ENCODE measurements at regions not wholly inside any gene's neighbourhood (a gene's known extent, or its start where the extent isn't known, plus 50 kb on each side); places are given as distances from the start of the nearest gene placed in this dataset.

- Histone ChIP-seq H3K36me3 (no peaks in the 10 kb centered on the region), H3K4me1 (no peaks in the 10 kb centered on the region), H3K27ac (no peak overlapping the region), H3K9me3 (no peaks in the 10 kb centered on the region), H3K4me3 (no peak overlapping the region), H3K27me3 (no peaks in the 10 kb centered on the region)
- WGBS = 81% methylated on average over 10 of the region's 10 CpGs
- TF ChIP-seq, protein P1, sequence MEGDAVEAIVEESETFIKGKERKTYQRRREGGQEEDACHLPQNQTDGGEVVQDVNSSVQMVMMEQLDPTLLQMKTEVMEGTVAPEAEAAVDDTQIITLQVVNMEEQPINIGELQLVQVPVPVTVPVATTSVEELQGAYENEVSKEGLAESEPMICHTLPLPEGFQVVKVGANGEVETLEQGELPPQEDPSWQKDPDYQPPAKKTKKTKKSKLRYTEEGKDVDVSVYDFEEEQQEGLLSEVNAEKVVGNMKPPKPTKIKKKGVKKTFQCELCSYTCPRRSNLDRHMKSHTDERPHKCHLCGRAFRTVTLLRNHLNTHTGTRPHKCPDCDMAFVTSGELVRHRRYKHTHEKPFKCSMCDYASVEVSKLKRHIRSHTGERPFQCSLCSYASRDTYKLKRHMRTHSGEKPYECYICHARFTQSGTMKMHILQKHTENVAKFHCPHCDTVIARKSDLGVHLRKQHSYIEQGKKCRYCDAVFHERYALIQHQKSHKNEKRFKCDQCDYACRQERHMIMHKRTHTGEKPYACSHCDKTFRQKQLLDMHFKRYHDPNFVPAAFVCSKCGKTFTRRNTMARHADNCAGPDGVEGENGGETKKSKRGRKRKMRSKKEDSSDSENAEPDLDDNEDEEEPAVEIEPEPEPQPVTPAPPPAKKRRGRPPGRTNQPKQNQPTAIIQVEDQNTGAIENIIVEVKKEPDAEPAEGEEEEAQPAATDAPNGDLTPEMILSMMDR (IDR thresholded peaks at IDR 0.05) = no peak
- TF ChIP-seq POLR2AphosphoS5 (IDR thresholded peaks at IDR 0.05) (no peak), POLR2A (IDR thresholded peaks at IDR 0.05) (no peak), EP300 (IDR thresholded peaks at IDR 0.05) (no peak)
- DNase-seq (ENCODE audit: low spot score in 2 of 2) = no peak
These were observed 380.2 kb upstream of the ZFHX3 start for GRCh38 chr16:73428121-73428520.

GRCh38 chr16:73427164-73427563 lies 379.2 kb upstream of the ZFHX3 start:
- Histone ChIP-seq H3K9me3 (no peaks in the 10 kb centered on the region), H3K36me3 (no peaks in the 10 kb centered on the region), H3K27ac (no peak overlapping the region), H3K4me1 (no peaks in the 10 kb centered on the region), H3K4me3 (no peak overlapping the region), H3K27me3 (no peaks in the 10 kb centered on the region)
- no peak for DNase-seq (ENCODE audit: low spot score in 2 of 2)
- TF ChIP-seq POLR2AphosphoS5 (IDR thresholded peaks at IDR 0.05) (no peak), EP300 (IDR thresholded peaks at IDR 0.05) (no peak), POLR2A (IDR thresholded peaks at IDR 0.05) (no peak)
- TF ChIP-seq, protein P1 (IDR thresholded peaks at IDR 0.05) = no peak
- WGBS = 95% methylated on average over 3 of the region's 3 CpGs

DNA sequence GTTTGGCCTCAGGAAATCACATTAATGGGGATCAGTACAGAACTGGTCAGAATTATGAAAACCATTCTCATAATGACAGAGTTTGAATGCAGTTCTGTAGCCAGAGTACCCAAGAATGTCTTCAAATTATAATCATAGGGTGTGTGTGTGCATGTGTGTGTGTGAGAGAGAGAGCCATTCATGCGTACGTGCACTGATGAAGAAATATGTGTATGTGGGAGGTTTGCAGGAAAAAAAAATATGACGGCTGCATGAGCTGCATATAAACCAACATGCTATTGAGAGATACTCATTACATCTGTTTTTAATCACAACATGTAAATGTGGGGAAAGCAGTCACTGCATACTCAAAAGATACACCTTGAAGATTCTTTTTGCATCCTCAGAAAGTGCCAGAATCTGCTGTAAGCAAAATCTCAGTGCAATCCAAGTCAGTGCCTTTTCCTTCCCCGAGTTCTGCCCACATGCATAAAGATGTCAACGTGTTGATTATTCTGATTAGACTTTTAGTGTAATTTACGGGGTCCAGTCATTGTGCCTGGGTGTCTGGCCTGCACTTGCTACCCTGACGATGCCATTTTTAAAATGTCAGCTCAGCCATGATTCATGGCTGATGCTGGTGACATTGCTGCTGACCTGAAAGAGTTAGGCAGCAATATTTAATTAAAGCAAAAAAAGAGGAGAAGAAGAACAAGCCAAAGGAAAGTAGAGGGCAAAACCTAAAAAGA lies 378.7 kb upstream of the ZFHX3 start:
- DNase-seq (ENCODE audit: low spot score in 2 of 2) = no peak
- Histone ChIP-seq H3K36me3 (no peaks in the 10 kb centered on the region), H3K27ac (no peak overlapping the region), H3K9me3 (no peaks in the 10 kb centered on the region), H3K4me3 (no peak overlapping the region), H3K27me3 (no peaks in the 10 kb centered on the region), H3K4me1 (no peaks in the 10 kb centered on the region)
- 46% methylated on average over 7 of the region's 7 CpGs for WGBS
- TF ChIP-seq, protein P1 (IDR thresholded peaks at IDR 0.05) = no peak
- TF ChIP-seq POLR2AphosphoS5 (IDR thresholded peaks at IDR 0.05) = no peak

DNA sequence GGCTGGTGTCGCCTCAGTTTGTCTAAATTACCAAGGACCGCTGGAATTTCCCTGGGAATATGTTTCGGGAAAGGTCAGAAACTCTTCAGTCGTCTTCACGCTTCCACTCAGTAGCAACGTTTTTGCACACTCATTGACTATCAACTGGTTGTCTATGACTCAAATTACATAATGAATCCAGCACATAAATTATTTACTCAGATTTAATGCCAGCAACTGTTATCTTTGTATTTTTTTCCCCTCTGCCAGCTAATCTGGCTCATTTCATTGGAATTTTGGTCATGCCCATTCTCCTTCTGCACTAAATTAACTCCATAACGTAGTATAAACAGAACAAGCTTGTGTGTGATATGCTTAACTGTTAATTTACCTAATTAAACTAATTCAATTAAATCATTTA lies 372.7 kb upstream of the ZFHX3 start:
- 36% methylated on average over 7 of the region's 7 CpGs for WGBS
- H3K4me1 ChIP-seq = no peaks in the 10 kb centered on the region
- peaks cover 6% of the 10 kb centered on the region for H3K27me3 ChIP-seq
- no peaks in the 10 kb centered on the region for H3K36me3 ChIP-seq
- H3K9me3 ChIP-seq = no peaks in the 10 kb centered on the region
- no peak for TF ChIP-seq EP300 (IDR thresholded peaks at IDR 0.05)
- TF ChIP-seq POLR2AphosphoS5 (IDR thresholded peaks at IDR 0.05) = no peak
- TF ChIP-seq POLR2A (IDR thresholded peaks at IDR 0.05) = no peak
- no peak overlapping the region for H3K4me3 ChIP-seq
- no peak for DNase-seq (ENCODE audit: low spot score in 2 of 2)
- H3K27ac ChIP-seq = no peak overlapping the region

- H3K4me1 ChIP-seq = no peaks in the 10 kb centered on the region
- TF ChIP-seq, protein P1 (IDR thresholded peaks at IDR 0.05) = no peak
- TF ChIP-seq POLR2AphosphoS5 (IDR thresholded peaks at IDR 0.05) (no peak), POLR2A (IDR thresholded peaks at IDR 0.05) (no peak), EP300 (IDR thresholded peaks at IDR 0.05) (no peak)
- WGBS = 33% methylated on average over 8 of the region's 8 CpGs
- H3K9me3 ChIP-seq = no peaks in the 10 kb centered on the region
- peaks cover 9% of the 10 kb centered on the region for H3K27me3 ChIP-seq
- H3K36me3 ChIP-seq = no peaks in the 10 kb centered on the region
- no peak for DNase-seq (ENCODE audit: low spot score in 2 of 2)
- no peak overlapping the region for H3K27ac ChIP-seq
- no peak overlapping the region for H3K4me3 ChIP-seq
These were observed 372.3 kb upstream of the ZFHX3 start for GRCh38 chr16:73420244-73420643.

GRCh38 chr16:73418691-73419090 lies 370.8 kb upstream of the ZFHX3 start:
- DNase-seq (ENCODE audit: low spot score in 2 of 2) = no peak
- Histone ChIP-seq H3K9me3 (no peaks in the 10 kb centered on the region), H3K27me3 (peaks cover 9% of the 10 kb centered on the region), H3K36me3 (no peaks in the 10 kb centered on the region), H3K4me3 (no peak overlapping the region), H3K27ac (no peak overlapping the region), H3K4me1 (no peaks in the 10 kb centered on the region)
- 66% methylated on average over 6 of the region's 6 CpGs for WGBS
- TF ChIP-seq POLR2AphosphoS5 (IDR thresholded peaks at IDR 0.05) = no peak
- TF ChIP-seq POLR2A (IDR thresholded peaks at IDR 0.05) = no peak
- TF ChIP-seq, protein P1 (IDR thresholded peaks at IDR 0.05) = no peak
- TF ChIP-seq EP300 (IDR thresholded peaks at IDR 0.05) = no peak

Data from suprapubic skin (tissue), 4 donors.